Activated CD4-positive, alpha-beta memory T cell treated with anti-CD3 and anti-CD28 coated beads for 36 hours (primary cell): ENCODE measurements at regions not wholly inside any gene's neighbourhood (a gene's known extent, or its start where the extent isn't known, plus 50 kb on each side); places are given as distances from the start of the nearest gene placed in this dataset.

ENCODE experiments used
- CTCF ChIA-PET: fragments of 350-600 bp; sonication (Branson Sonifier 250); formaldehyde crosslinking; loops from one replicate; lab custom pipeline; 2021; ENCODE audit warnings: antibody characterized with exemption, inconsistent platforms; lab: Charles Lee
- POLR2A ChIA-PET: fragments of 350-600 bp; sonication (Branson Sonifier 250); formaldehyde crosslinking; loops from one replicate; lab custom pipeline; 2021; ENCODE audit warnings: antibody characterized with exemption; lab: Charles Lee
- DNase-seq: peaks from one replicate; pipeline ENCODE4 v3.0.0-alpha.2; 2020
- H3K27ac Mint-ChIP-seq: one replicate; pipeline ENCODE4 v1.8.0; 2021; ENCODE audit warnings: mixed read lengths
- H3K27me3 Mint-ChIP-seq: one replicate; pipeline ENCODE4 v1.8.0; 2021; ENCODE audit warnings: mixed read lengths
- H3K36me3 Mint-ChIP-seq: one replicate; pipeline ENCODE4 v1.8.0; 2021; ENCODE audit warnings: mixed read lengths
- H3K4me1 Mint-ChIP-seq: one replicate; pipeline ENCODE4 v1.8.0; 2021; ENCODE audit warnings: low read depth, mixed read lengths
- H3K4me3 Mint-ChIP-seq: one replicate; pipeline ENCODE4 v1.8.0; 2021; ENCODE audit warnings: mild to moderate bottlenecking, mixed read lengths
- H3K9me3 Mint-ChIP-seq: one replicate; pipeline ENCODE4 v1.8.0; 2021; ENCODE audit warnings: mixed read lengths
- intact Hi-C: fragments of 100-400 bp; cut with micrococcal nuclease; formaldehyde crosslinking; loops from one replicate; pipeline ENCODE4 v1.15.1; 2023

DNA sequence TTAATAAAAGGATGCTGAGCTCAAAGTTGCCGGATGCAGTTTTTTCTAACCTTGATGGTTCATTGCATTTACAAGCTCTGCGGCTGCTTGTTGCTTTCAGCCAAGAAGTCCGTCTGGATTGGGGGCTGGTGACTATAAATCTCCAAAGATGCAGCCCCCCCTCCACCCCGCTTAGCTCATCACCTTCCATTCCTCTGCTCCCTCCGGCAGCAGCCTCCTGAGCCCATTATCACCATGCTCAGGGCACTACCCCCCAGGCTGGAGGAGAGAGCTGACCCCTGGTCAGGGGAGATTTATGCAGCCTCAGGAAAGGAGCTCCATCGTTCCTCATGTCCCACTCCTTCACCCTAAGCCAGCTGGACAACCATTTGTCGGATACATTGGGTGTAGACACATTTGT, 55.3 kb upstream of the ZRANB1 start:
- Mint-ChIP-seq H3K27me3 (no peaks in the 10 kb centered on the region), H3K9me3 (peaks cover 7% of the 10 kb centered on the region), H3K4me3 (no peak overlapping the region), H3K4me1 (no peaks in the 10 kb centered on the region), H3K36me3 (no peaks in the 10 kb centered on the region), H3K27ac (no peak overlapping the region)
- ChIA-PET CTCF (no interaction called here), POLR2A (no interaction called here)
- no peak for DNase-seq
- intact Hi-C loops, result no loop called here

GRCh38 chr10:124888262-124888661, 53.7 kb upstream of the ZRANB1 start:
- no peaks in the 10 kb centered on the region for H3K27me3 Mint-ChIP-seq
- CTCF ChIA-PET, result no interaction called here
- no peaks in the 10 kb centered on the region for H3K36me3 Mint-ChIP-seq
- intact Hi-C loops, result no loop called here
- H3K9me3 Mint-ChIP-seq, result no peaks in the 10 kb centered on the region
- POLR2A ChIA-PET, result no interaction called here
- no peak overlapping the region for H3K27ac Mint-ChIP-seq
- H3K4me1 Mint-ChIP-seq, result no peaks in the 10 kb centered on the region
- DNase-seq, result no peak
- H3K4me3 Mint-ChIP-seq, result no peak overlapping the region

- Mint-ChIP-seq H3K36me3 (no peaks in the 10 kb centered on the region), H3K27me3 (no peaks in the 10 kb centered on the region), H3K27ac (no peak overlapping the region), H3K4me1 (no peaks in the 10 kb centered on the region), H3K4me3 (no peak overlapping the region), H3K9me3 (no peaks in the 10 kb centered on the region)
- ChIA-PET POLR2A (interaction anchor here (0.6 kb wide), 1 partner anchor 1337 kb away, joined by 3 read pairs; no protein-coding TSS in a partner anchor), CTCF (no interaction called here)
- no peak for DNase-seq
- intact Hi-C loops, result no loop called here
Measured at GRCh38 chr10:124892031-124892430, 49.9 kb upstream of the ZRANB1 start.
